T-helper 22 cell (primary cell): ENCODE measurements at regions not wholly inside any gene's neighbourhood (a gene's known extent, or its start where the extent isn't known, plus 50 kb on each side); places are given as distances from the start of the nearest gene placed in this dataset.

Experiments used
- DNase-seq: peaks from one replicate; pipeline ENCODE4 v3.0.0-alpha.2; 2020; ENCODE audit warnings: low read depth

DNA sequence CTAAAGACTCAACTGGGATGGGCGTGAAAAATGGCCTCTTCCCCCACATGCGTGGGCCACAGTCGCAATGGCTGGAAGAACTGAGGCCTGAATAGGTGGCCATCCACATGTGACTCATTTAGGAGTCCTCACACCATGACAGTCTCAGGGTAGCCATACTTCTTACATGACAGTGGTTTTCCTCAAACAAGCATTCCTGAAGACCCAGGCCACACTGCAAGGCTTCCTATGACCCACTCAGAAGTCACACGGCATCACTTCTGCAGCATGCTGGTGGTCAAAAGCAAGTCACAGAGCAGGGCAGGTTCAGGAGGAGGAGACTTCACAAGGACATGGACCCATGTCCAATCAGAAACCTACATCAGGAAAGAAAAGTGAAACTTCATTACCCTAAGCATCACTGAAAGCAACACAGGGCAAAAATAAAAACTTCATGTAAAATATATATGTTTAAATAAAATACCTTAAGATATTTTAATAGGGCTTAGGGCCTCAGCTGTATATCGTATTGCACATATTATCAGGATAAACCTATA, 257.1 kb downstream of the OPA1 start:
- no peak for DNase-seq

DNA sequence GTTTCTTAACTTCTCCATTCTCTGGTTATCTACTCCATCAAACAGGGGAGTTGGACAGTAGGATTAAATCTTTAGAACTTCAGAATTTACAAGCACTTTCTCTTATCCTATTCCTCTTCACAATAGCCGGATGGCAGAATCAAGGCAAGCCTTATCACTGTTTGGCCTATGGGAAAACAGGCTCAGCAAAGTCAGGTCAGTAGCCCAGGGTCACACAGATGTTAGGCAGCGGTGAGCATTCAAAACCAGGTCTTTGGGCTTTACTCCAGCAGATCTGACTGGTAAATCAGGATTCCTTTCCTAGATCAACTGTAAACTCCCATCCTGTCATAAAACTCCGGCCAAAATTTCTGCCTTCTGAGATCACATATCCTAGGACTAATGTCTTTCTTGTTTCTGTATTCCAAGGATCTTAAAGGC, 258.4 kb downstream of the OPA1 start:
- no peak for DNase-seq

DNA sequence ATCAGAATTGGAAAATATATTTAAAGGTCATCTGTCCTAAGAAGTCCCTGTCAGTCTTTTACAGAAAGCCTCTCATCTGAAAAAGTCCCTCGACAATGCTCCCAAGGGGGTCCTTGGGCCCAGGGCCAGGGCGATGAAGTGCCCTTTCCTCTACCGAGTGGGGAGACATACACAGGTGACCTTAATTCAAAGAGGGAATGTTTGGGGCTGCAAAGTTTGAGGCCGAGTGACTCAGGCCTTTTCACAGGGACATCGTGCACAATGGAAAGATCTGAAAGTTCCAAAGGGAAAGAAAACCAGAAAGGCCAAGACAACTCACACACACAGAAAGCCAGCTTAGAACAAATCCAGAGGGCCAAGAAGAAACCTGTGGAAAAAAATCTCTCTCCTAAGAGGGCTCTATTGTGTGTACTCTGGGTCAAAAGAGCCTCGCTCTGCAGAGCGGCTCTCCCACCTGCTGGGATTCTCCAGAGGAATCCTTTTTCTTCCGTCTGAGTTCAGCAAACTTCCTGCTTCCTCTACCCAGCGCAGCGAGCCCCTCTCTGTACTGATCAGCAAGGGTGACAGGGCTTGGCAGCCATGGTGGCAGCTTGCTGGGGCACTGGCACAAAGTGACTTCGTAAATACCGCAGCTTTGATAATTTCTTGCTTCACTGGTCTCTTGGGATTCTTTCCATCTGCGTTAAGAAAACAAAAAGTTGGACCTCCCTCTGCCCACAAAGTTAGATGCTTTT, 259.1 kb downstream of the OPA1 start:
- DNase-seq, result no peak

DNA sequence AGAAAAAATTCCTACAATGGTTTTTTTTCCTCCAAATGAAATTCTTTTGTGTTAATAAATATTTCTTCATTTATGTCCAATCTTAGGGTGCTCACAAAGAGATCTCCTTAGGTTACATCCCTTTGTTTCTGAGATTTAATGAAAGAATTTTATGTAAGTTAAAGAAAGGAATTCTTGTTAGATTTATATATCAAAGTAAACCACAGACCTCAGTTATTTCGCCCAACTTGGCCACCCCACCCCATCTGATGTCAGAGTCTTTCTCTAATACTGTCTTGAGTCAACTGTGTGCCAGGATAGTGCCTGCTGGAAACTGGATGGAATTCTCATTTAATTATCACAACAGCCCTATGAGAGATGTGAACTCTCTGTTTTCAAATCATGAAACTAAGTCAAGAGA, 259.9 kb downstream of the OPA1 start:
- DNase-seq, result no peak

DNA sequence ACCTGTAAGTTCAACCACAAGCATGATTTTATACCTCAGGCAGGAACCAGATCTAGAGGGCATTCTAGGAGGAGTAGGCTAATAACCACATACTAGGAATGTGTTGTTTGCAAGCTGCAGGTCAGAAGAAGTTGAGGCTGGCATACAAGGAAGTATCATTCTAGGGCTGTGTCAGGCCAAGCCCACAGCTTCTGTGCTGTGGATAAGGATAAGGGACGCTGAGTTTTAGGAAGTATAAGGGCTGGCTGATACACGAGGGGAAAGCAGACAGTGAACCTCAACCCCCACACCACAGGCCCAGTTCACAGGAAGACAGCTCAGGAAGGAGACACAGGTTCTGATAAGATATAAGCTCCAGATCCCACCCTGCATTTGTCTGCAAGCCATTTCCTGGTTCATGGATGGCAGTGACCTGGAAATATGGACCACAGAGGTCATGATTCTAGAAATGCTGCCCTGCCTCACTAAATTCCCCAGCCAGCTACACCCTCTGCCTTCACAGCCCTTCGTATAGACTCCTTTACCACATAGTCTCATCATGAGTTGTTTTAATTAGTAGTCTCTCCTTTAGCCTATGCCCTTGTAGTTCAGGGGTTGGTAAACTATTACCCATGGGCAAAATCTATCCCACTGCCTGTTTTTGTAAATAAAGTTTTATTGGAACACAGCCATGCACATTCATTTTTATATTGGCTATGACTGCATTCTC, 260.7 kb downstream of the OPA1 start:
- no peak for DNase-seq

DNA sequence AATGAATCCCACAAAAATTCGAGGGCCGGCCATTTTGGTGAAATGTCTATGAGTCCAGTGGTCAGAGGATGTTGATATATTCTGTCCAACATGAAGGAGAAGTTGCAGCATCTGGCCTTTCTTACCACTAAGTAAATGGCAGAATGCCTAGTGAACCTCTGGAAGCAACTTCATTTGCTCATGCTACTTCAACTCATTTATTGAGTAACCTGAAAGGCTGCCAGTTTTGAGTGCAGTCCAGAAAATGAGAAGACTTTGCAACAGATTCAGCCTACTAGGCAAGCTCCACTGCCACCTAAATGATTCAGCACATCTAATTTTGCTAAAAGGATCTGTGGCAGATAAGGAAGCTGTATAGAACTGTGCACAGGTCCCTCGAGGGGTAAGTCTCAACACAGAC, 265.0 kb downstream of the OPA1 start:
- no peak for DNase-seq

DNA sequence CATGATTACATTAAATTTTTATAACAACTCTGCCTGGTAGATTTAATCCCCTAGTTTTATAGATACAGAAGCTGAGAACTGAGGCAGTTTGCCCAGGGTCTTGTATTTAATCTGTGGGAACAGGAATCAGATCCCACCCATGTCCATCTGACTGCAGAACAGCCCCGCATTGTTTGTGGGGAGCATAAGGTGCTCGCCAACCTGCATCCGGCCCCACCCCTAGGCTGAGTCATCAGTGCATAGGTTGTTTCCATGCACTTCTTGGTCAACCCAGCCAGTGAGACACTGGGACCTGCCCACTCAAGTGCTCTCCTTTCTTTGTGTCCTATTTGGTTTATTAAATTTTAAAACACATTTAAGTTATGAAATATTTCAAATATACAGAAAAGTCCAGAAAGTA, 266.2 kb downstream of the OPA1 start:
- no peak for DNase-seq

DNA sequence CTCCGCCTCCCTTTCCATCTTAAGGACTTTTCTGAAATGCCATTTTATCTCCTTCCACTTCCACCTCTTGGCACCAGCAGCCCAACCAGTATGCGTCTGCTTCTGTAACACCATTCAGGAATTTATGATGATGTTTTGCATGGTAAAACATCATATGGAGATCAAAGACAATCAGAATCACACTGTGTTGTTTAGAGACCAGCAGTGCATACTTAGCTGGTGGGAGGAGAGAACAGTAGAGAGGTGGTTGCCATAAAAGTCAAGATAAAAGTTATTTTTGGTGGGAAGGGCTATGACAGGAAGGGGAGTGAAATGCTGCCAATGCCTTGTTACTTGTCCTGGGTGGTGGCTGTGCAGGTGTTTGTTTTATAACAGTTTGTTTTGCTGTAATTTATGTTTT, 268.0 kb downstream of the OPA1 start:
- DNase-seq, result no peak

DNA sequence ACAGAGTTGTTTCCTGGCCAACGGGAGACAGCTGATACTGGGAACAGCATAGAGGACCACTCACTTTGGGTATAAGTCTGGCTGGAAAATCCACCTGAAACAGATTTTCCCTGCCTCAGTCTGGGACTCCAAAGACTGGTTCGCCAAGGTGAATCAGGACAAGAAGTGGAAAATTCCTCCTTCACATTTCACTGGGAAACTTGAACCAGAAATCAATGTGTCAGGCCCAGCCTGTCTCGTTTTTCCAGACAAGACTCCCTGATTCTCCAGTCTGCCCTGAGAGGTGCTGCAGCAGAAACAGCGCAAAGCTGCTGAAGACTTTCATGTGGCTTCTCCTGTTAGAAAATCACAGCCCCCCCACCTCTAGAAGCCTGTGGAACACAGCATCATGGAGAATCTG, 269.8 kb downstream of the OPA1 start:
- DNase-seq, result no peak

DNA sequence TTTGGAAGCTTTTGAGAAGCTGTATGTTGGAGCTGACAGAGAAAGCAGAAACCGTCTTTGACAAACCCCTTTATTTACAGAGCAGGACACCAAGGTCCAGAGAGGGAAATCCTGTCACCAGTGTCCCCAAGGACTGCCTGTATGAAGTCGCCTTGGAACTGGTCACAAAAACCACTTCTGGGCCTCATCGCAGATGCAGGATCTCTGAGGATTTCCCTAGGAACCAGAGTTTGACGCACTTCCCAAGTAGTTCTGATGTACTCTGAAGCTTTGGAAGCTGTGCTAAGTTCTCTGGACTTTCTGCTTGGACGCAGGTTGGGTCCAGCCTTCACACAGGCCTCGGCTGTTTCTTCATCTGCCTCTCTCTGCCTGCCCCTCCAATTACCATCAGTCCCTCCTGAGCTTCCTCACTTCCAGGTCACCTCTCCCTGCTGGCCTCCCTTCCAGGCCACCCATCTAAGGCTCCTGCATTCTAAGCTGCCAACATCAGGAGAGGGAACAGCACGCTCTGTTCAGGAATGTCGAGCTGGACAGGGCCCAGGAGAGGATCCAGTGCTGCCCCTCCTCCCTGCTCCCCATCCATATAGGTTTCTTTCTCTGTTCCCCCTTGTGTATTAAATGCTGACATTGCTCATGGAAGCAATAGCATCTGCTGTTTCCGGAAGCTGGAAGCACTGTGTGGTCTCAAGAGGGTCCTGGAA, 270.8 kb downstream of the OPA1 start:
- no peak for DNase-seq

DNA sequence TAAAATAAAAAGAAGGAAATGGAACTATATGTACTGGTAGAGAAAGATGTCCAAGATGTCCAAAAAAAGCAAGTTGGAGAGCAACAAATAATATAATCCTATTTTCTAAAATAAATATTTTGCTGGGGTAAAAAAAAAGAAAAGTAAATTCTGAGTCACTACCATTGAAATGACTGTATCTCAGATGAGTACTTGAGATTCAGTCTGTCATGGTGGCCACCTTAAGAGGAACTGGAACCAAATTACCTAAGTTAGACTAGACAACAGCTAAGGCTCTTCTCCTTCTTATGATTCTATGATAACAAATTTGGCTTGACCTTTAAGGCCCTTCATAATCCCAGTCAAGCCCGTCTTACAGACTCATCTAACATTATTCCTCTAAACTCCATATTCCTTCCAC, 270.6 kb upstream of the HES1 start:
- no peak for DNase-seq

DNA sequence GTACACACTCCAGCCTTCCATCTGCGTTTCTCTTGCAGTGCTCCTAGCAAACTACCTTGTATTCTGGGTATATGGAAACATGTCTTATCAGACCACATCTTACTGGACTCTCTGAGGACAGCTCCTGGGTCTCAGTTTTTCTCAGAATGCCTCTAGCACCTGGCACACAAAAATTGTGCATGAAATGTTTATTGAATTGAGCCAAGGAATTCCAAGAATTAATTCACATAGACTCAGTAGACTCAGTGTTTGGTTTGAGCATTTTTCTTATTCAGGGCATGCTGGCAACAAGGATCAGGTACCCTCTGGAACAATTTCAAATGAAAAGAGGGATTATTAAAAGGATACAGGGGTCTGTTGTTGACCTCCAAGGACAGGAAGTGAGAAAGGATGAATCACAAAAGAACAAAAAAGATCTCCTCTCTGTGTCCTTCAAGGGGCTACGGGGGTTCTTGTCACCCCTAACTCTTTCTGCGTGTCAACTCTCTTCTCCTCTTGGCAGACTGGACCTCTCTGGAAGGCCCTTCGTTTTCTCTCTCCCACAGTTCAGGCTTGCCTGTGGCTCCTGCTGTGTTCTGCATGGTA, 270.0 kb upstream of the HES1 start:
- DNase-seq, result no peak

DNA sequence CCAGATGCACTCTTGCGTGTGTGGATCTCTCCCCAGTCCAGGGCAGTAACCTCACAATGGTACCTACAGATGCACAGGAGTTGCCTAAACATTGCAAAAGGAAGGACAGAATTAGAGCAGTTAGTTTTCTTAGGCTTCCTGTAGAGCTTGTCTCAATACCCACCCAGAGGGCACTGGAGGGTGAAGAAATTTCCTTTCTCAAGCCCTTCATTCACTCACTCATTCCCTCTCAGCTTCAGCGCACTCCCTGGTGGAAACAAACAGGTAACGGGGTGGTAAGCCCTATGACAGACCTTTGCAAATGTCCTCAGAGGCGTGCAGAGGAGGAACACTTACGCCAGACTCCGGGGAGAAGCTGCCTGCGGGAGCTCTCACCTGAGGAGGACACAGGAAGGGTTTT, 267.4 kb upstream of the HES1 start:
- no peak for DNase-seq

DNA sequence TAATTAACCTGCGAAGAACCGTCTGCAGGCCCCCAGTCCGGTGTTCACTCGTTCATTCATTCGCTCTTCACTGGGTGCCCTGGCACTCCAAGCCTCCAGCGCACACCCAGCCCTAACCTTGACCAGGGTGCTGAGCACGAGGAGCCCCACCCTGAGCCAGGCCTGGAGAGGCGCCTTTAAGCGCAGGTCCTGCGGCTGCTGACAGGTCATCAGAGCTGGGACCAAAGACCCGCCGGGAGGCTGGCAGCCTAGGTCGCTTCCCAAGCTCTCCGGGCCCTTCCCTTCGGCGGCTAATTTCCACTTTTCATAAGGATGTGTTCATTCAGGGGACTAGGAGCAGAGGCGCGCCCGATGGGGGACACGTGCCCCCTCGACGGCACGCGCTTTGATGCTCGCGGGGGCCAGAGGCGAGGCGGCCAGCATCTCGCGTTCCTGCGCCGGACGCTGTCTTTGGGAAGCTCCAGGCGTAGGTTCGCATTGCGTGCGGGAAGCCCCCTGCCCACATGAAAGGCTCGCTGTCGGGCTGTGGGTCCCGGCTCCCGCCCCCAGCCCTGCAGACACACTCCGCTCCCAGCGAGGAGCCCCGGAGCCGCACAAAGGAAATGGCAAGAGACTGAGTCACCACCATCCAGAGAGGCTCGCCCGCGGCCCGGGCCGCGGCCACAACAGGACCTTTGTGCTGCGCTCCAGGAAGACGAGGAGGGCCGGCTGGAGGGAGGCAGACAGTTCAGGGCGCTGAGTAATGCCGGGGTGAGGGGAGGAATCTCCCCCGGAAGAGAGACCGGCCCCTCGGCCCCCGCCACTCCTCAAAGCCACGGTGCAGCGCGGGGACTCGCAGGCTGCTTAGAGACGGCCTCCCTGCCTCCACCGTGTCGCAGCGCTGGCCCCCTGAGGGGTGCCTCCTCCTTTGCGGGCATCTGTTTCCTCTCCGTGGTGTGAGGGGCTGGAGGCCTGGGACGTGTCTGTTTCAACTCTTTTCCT, 266.4 kb upstream of the HES1 start:
- no peak for DNase-seq

DNA sequence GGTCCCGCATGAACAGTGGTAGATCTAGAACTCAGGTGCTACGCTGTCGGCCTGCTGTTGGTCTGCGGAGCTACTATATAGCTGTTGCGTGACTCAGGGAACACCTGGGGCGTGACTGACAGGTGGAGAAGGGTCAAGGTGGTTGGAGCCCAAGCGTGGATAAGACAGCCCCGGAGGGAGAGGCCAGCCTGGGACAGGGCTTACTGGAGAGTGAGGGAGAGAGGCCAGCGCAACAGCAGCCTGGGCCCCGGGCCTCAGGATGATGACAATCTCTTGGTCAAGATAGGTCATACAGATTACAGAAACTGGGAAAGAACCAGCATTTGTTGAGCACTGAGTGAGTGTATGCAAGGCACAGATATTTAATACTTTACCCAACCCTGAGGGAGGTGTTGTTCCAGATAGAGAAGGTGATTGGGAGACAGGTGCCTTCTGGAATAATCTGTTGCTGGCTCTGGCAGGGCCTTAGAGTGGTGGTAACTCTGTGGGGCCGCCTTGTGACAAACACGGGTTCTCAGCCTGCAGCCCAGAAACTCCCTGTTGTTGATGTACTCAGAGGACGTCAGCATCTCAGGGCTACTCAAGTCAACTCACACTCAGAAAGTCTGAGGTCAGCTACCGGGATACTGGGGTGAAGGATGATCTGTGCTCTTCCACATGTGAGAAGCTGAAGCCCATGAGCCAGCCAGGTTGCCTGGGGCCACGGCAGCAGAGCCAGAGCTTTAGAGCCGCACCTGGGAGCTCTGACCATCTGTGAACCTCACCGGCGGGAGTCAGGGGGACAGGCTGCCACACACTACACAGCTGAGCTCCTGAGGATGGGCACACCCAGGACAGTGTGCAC, 265.4 kb upstream of the HES1 start:
- DNase-seq, result no peak

DNA sequence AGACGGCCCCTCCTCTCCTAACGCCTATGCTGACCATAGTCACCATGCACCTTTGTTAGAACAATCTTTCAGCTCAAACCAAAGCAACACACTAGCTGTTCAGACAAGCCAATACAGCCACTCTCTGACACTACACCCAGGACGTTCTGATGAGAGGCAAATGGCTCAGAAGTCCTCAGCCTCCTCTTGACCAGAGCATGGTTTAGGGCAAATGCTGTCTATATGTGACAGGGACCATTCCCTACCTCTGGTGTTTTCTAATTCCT, 264.8 kb upstream of the HES1 start:
- DNase-seq, result no peak

DNA sequence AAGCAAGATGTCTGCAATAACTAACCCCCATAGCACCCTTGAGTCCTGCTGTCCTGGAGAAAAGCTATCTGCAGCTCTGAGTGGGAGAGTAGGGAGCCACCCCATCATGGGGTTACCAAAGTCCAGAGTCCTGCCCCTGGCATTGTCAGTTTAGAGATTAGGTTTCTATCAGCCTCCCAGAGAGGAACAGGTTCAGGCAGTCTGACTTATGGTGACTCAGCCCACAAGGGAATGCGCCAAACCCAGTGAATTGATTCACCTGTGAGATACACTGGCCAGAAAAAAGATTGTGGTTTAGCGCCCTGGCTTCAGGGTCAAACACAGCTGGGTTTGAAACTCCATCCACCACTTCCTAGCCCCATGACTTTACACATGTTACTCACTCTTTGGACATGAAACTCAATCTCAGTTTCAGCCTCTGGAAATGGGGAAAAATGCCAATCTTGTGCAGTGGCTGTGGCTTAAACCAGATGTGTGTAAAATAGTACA, 263.6 kb upstream of the HES1 start:
- DNase-seq, result no peak

DNA sequence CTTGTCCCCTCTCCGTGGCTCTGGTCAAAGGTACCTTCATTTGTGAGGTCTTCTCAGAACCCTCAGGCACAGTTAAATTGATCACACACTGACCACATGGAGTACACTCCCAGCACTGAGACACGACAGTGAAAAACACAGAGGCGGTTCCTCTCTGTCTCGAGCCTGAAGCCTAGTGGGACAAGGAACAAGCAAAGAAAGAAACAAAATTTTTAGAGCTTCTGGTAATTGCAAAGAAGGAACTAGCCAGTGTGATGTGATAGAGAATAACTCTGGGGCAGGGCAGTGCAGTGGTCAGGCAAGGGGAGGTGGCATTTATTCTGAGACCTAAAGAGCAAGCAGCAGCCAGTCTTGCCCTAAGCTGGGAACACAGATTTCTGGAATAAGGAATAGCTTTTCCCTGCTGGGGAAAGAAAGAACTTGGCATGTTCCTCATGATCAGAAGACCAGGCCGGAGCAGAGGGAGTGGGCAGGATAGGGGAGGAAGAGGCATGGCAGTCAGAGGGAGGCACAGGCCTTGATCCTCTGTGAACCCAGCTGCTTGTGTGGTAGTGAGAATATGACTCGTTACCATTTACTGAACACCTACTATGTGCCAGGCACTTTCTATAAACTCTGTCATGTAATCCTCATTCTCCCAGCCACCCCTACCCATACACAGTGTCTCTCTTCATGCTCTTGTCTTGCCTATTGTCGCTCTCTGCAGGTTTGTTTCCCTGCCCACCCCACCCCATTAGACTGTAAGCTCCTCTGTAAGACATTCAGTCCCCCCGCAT, 262.3 kb upstream of the HES1 start:
- no peak for DNase-seq

DNA sequence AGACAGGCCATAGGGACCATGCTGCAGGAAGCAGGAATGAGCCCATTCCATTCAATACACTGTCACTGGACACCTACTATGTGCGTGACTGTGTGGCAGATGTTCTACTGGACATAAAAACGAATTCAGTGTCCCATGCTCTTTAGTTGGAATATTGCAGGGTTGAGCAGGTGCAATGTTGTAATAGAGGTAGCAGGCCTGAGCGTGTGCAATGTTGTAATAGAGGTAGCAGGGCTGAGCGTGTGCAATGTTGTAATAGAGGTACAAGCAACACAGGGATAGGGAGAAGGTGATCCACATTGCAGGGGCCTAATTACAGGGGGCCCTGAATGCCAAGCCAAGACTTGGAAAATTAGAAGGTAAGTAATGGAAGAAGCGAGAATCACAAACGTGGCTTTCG, 261.4 kb upstream of the HES1 start:
- DNase-seq, result no peak
